ENCODE measurements at regions not wholly inside any gene's neighbourhood (a gene's known extent, or its start where the extent isn't known, plus 50 kb on each side); places are given as distances from the start of the nearest gene placed in this dataset.

DNA sequence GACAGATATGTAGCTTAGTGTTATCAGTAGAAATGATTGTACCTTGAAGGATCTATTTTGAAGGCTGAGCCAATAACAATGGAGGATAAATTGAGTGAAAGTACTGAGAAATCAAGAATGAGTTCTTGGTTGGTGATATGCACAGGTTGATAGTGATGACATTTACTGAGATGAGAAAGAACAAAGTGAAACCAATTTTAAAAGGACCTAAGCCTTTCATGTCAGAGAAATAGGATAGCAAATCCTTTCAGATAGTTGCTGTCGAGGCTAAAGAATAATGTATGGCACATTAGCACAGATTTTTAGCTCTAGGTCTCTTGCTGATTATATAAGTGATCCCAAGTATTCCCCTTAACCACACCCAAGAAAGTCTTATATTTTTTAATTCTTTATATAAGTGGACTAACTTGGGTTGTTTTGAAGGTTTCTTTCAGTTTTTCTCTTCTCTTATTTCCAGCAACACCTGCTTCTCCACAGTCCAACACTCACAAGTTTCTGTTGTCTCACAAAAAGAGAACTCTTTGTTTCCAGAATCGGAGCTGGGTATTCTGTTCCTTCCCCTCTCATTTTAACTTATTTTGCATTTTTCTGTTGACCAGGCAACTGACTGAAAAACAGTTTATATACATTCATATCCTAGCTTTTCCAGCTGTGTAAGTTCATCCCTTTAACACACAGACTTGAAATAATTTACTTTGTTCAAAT, 286.9 kb upstream of the ATP10B start:
- H3K4me3 ChIP-seq (ENCODE audit: low read depth, low read length) = no peak overlapping the region
- DNase-seq (ENCODE audit: low read depth) = no peak
- TF ChIP-seq, protein P1, sequence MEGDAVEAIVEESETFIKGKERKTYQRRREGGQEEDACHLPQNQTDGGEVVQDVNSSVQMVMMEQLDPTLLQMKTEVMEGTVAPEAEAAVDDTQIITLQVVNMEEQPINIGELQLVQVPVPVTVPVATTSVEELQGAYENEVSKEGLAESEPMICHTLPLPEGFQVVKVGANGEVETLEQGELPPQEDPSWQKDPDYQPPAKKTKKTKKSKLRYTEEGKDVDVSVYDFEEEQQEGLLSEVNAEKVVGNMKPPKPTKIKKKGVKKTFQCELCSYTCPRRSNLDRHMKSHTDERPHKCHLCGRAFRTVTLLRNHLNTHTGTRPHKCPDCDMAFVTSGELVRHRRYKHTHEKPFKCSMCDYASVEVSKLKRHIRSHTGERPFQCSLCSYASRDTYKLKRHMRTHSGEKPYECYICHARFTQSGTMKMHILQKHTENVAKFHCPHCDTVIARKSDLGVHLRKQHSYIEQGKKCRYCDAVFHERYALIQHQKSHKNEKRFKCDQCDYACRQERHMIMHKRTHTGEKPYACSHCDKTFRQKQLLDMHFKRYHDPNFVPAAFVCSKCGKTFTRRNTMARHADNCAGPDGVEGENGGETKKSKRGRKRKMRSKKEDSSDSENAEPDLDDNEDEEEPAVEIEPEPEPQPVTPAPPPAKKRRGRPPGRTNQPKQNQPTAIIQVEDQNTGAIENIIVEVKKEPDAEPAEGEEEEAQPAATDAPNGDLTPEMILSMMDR (IDR thresholded peaks at IDR 0.05; ENCODE audit: insufficient read depth, low read length) = no peak

GRCh38 chr5:161134956-161135355, 282.9 kb upstream of the ATP10B start:
- no peak overlapping the region for H3K4me3 ChIP-seq (ENCODE audit: low read depth, low read length)
- TF ChIP-seq, protein P1 (IDR thresholded peaks at IDR 0.05; ENCODE audit: insufficient read depth, low read length) = no peak
- DNase-seq (ENCODE audit: low read depth) = no peak

GRCh38 chr5:161134083-161134482, 282.1 kb upstream of the ATP10B start:
- TF ChIP-seq, protein P1 (IDR thresholded peaks at IDR 0.05; ENCODE audit: insufficient read depth, low read length) = no peak
- no peak for DNase-seq (ENCODE audit: low read depth)
- no peak overlapping the region for H3K4me3 ChIP-seq (ENCODE audit: low read depth, low read length)

DNA sequence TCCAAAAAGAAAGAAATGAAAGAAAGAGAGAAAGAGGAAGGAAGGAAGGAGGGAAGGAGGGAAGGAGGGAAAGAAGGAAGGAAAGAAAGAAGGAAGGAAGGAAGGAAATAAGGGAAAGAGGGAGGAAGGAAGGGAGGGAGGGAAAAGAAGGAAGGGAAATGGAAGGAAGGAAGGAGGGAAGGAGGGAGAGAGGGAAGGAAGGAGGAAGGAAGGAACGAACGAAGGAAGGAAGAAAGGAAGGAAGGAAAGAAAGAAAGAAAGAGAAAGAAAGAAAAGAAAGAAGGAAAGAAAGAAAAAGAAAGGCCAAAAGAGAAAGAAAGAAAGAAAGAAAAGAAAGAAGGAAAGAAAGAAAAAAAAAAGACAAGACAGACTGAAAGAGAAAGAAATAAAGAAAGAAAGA, 263.9 kb upstream of the ATP10B start:
- TF ChIP-seq, protein P1 (IDR thresholded peaks at IDR 0.05; ENCODE audit: insufficient read depth, low read length) = no peak
- no peak overlapping the region for H3K4me3 ChIP-seq (ENCODE audit: low read depth, low read length)
- DNase-seq (ENCODE audit: low read depth) = no peak

GRCh38 chr5:161112371-161112770, 260.4 kb upstream of the ATP10B start:
- TF ChIP-seq, protein P1 (IDR thresholded peaks at IDR 0.05; ENCODE audit: insufficient read depth, low read length) = no peak
- no peak overlapping the region for H3K4me3 ChIP-seq (ENCODE audit: low read depth, low read length)
- DNase-seq (ENCODE audit: low read depth) = no peak

DNA sequence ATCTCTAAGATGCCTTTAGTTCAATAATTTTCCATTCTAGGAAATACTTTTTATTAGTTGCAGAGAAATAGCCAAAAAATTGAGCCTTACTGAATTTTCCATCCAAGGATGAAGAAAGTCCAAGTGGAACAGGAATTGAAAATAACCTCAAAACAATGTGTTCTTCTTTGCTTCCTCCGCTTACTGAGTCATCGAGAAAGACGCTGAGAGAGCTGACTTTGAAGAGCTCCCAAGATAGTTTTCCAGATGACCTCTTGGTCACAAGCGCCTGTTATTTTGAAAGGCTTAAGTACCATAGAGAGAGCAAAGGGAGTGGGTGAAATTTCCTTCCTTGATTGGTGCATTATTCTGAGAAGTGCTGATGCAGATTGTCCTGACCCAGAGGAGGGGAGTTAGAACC, 253.5 kb upstream of the ATP10B start:
- H3K4me3 ChIP-seq (ENCODE audit: low read depth, low read length) = no peak overlapping the region
- TF ChIP-seq, protein P1 (IDR thresholded peaks at IDR 0.05; ENCODE audit: insufficient read depth, low read length) = no peak
- peak; percentile 30 for DNase-seq (ENCODE audit: low read depth)

DNA sequence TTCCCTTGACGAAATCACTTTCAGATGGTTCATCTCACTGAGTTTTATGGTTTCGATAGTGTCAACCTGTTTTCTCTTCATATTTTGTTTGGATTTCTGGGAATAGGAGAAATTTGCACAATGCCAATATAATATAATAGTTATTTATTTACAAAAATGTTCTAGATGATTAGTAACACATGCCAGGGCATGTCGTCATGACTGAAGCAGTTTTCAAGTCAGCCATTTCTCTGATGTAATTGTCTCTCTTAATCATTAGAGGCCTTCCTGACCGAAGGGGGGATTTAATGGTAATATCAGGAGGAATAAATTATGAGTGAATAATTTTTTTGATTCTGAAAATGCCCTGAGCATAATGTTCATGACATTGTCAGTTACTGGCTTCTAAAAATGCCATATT, 246.5 kb upstream of the ATP10B start:
- H3K4me3 ChIP-seq (ENCODE audit: low read depth, low read length) = no peak overlapping the region
- TF ChIP-seq, protein P1 (IDR thresholded peaks at IDR 0.05; ENCODE audit: insufficient read depth, low read length) = no peak
- no peak for DNase-seq (ENCODE audit: low read depth)
